Activated naive CD4-positive, alpha-beta T cell treated with Interleukin-2 at 50 U/mL for 16 hours (primary cell): ENCODE measurements at regions not wholly inside any gene's neighbourhood (a gene's known extent, or its start where the extent isn't known, plus 50 kb on each side); places are given as distances from the start of the nearest gene placed in this dataset.
"Not testable (repeated sequence)": the region's sequence is repeated elsewhere in the genome, so short reads cannot be mapped to it uniquely, and the experiment has no call there.

Source experiments
- DNase-seq: peaks from one replicate; pipeline ENCODE4 v3.0.0-alpha.2; 2020

DNA sequence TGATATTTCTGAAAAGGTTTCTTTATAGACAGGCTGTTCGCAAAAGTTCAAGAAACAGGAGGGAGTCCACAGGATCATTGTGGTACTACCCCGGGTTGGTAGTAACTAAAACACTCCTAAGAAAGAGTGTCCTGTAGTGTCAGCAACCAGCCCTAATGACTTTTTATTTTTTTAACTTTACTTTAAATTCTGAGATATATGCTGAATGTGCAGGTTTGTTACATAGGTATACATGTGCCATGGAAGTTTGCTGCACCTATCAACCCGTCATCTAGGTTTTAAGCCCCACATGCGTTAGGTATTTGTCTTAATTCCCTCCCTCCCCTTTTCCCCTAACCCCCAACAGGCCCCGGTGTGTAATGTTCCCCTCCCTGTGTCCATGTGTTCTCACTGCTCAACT lies 1396.9 kb upstream of the ZEB2 start:
- no peak for DNase-seq

DNA sequence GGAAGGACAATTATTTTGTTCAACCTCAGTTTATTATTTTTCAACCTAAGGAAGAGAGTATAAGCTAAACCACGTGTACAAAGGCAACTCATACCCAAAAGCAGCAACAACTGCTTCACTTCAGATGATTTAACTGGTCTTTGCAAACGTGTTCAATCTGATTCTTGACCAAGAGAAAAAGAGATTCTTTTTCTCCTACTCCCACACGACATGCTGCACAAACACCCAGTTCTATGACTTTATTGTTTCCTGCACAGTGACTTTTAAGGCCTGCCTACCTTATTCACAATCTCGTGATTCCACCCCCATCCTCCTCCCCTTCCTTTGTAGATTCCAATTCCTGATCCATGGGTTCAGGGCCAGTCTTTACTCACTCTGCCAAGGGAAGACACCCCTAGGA lies 1394.8 kb upstream of the ZEB2 start:
- no peak for DNase-seq

GRCh38 chr2:145910416-145910815 lies 1390.5 kb upstream of the ZEB2 start:
- no peak for DNase-seq

GRCh38 chr2:145909766-145910165 lies 1389.8 kb upstream of the ZEB2 start:
- DNase-seq = no peak

- no peak for DNase-seq
Observed at GRCh38 chr2:145909175-145909755, 1389.3 kb upstream of the ZEB2 start.

GRCh38 chr2:145906354-145906753 lies 1386.4 kb upstream of the ZEB2 start:
- no peak for DNase-seq

DNA sequence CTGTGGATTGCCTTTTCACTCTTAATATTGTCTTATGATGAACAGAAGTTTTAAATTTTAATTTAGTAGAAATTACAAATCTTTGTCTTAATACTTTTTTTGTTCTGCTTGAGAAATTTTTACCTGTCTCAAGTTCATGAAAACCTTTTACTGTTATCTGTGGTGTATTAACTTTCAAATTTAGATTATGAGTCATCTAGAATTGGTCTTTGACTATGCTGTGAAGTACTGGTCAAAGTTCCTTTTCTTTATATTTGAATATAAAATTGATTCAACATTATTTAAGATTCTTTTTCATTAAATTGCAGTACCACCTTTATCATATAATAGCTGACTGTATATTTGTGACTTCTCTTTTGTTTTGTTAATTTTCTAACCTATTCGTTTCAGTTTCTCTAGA lies 1385.5 kb upstream of the ZEB2 start:
- no peak for DNase-seq

DNA sequence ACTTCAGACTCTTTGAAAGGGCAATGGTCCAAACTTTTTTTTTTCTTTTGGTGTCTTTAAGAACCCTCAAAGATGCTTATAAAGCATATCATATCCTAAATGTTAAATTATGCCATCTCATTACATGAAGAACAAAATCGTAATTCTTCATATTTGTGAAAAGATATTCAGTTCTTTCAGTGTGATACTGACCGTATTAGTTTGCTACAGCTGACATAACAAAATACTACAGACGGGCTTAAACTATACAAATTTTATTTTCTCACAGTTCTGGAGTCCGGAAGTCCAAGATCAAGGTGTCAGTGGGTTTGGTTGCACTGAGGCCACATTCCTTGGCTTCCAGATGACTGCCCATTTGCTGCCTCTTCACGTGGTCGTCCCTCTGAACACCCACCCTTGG lies 1377.2 kb upstream of the ZEB2 start:
- DNase-seq = no peak

- no peak for DNase-seq
Observed at GRCh38 chr2:145887915-145888314, 1368.0 kb upstream of the ZEB2 start.

- not testable (repeated sequence) for DNase-seq
Observed at GRCh38 chr2:145880997-145881396, 1361.1 kb upstream of the ZEB2 start.

- no peak for DNase-seq
Observed at GRCh38 chr2:145875016-145875415, 1355.1 kb upstream of the ZEB2 start.

DNA sequence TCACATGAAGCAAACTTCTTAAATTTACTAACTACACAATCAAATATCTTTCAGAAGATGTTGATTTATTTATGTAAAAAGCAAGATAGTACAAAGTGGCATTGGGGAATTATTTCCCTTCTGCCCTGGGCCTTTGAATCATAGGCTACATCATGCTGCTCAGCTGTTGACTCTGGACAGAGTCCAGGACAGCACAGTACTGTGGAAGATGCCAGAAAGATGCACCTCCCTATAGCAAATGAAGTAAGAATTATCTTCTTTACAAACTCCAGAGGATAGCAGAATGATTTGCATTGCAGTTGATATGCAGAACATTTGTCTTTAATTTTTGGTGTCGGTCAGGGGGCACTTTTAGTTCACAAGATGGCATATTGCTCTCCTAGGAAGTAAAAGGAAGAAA lies 1354.5 kb upstream of the ZEB2 start:
- DNase-seq = no peak

- DNase-seq = no peak
Observed at GRCh38 chr2:145864501-145864900, 1344.6 kb upstream of the ZEB2 start.

DNA sequence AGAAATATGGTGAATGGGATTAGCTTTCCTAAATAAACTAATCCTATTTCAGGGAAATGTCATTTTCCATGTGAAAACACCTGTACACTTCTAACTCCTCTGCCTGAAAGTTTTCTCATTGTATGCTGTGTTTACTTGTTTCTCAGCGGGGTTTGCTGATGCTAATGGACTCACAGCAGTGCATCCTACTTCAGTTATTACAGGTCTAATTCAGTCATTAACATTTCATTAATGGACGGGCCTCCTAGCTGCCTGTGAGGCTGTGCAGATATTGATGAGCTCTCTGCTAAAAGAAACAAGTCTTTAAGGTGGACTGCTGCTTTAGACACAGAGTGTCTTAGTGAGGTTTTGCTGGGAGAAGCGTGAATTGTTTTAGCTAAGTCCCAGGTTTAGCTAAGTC lies 1342.0 kb upstream of the ZEB2 start:
- no peak for DNase-seq

- DNase-seq = no peak
Observed at GRCh38 chr2:145860083-145860482, 1340.2 kb upstream of the ZEB2 start.

DNA sequence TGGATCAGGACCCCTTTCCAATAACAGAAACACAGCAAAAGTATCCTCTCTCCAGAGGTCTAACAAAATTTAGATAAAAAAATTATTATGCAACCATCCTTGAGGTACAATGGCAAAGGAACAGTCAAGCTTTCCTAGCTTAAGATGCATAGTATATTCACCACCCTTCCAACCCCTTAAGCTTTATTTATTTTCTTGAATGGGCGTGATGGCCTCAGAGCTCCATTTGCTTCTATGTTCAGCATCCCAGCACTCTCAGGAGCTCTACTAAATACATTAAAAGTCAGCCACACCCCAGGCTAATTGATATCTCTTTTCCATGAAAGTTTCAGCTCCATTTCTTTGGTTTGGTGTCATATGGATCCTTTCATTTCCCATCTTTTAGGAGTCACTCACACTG lies 1335.2 kb upstream of the ZEB2 start:
- no peak for DNase-seq

GRCh38 chr2:145854039-145854755 lies 1334.3 kb upstream of the ZEB2 start:
- DNase-seq = no peak

DNA sequence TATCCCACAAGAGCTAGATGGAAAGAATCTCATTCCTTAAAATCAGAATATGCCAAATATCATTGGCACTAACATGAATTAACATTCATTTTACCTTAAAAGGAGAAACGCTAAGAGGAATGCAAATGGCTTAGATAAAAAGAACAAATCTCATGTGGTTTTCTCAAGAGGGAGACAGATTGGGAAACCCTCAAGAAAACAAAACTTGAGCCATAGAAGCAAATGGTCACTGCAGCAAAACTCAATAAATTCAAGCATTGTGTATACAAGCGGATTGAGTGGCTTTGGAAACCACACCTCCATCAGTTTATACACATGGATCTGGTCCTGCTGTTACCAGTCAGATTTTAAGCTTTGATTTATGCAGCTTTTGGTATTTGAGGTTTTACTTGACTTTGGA lies 1331.8 kb upstream of the ZEB2 start:
- no peak for DNase-seq

DNA sequence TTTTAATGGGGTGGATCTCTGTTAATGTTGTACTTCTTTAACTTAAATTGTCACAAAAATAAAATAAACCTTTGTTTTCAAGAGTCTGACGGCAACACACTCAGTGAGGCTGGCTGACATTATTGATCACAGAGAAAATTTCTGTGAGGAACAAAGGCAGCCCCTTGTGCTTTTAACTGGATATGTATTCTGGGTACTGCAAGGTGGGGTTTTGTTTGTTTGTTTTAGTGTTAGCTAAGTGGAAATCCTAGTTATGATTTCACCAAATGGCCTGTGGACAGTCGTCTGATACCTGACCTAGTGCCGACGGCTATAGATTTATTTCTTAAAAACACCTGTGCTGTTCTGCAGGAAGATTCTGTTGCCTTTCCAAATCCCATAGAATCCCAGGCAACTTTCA lies 1329.5 kb upstream of the ZEB2 start:
- DNase-seq = no peak

DNA sequence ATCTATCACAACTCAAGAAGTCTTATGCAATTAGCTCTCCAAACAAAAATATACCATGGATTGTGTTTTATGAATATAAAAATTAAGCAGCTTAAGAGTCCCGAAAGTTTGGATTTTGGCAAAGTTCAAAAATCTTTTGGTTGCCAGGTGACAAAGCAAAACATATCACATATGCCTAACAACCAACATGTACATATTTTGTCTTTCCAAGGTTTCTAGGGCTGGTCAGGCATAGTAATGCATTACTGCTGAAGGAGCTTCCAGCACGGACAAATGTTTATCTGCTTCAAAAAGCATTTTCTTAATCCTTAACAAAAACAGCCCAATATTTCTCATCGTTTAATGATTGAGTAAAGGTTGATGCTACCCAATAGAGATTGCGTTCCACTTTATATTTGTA lies 1327.1 kb upstream of the ZEB2 start:
- no peak for DNase-seq

DNA sequence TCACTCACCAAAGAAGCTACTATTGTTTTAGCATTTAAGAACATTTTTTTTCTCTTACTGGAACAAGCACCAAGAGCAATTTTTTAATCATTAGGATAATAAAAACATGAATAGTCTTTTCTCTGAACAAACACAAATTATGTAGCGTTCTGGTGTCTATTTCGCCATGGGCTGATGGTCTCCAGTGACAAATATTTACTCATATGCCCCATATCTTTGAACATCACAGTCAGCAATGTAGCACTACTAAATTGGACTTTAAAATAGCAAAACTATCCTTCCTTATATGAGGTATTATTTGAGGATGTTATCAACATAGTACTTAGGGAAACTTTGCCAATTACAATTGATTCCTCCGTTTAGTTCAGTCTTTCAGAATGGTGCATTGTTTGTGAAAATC lies 1326.0 kb upstream of the ZEB2 start:
- no peak for DNase-seq

DNA sequence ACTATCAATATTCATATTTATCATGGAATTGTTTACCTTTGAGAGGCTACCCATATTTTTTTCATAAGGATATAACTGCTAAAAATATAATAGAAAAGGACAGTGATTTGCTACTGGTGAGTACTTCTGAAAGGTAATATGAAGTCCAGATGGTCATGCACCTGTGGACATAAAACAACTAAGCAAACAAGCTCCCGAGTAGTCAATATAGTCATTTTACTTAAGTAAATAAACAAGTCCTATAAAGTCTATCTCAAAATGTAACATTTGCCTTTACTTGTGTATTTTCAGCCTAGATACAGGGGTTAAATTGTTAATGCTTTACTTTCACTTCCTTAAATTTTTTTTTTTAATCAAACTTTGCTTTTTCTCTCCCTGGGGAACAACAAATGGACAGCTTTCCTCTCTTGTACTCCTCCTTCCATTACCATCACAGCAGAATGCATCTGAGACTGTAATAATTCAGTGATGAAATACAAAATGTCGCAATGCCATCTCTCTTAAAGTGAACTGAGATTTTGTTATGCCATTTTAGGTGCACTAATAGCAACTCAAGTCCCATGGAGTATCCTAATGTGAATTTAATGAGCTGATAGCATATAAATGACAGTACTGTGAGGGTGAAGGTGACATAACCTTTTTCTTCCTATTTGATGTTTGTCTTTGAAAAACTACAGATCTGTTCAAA lies 1325.4 kb upstream of the ZEB2 start:
- DNase-seq = no peak

- no peak for DNase-seq
Observed at GRCh38 chr2:145841973-145842372, 1322.1 kb upstream of the ZEB2 start.

GRCh38 chr2:145836986-145837385 lies 1317.1 kb upstream of the ZEB2 start:
- DNase-seq = no peak

DNA sequence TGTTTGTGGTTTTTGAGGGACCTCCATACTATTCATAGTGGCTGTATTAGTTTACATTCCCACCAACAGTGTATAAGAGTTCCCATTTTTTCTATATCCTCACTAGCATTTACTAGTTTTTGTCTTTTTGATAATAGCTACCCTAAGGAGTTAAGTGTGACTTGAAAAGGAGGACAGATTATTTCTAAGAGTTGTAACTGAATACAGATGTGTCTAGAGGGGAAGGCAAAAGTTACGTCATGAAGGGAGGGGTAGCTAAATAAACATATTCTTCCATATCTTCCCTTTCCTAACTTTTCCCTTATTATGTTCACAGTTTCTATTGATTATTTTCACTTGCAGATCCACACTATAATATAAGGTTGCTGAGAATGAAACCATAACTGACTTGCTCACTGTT lies 1315.7 kb upstream of the ZEB2 start:
- no peak for DNase-seq
